ENCODE measurements at regions not wholly inside any gene's neighbourhood (a gene's known extent, or its start where the extent isn't known, plus 50 kb on each side); places are given as distances from the start of the nearest gene placed in this dataset.

- TF ChIP-seq CTCF (IDR thresholded peaks at IDR 0.05) (no peak), POLR2A (IDR thresholded peaks at IDR 0.05) (no peak)
These were observed 126.0 kb upstream of the GOT2 start for GRCh38 chr16:58859958-58860669.

Data from prostate gland (tissue), 2 donors.